GM19328 (cell line): ENCODE measurements at regions not wholly inside any gene's neighbourhood (a gene's known extent, or its start where the extent isn't known, plus 50 kb on each side); places are given as distances from the start of the nearest gene placed in this dataset.
"Not testable (repeated sequence)": the region's sequence is repeated elsewhere in the genome, so short reads cannot be mapped to it uniquely, and the experiment has no call there.

Source experiments
- ATAC-seq: cut with Tn5 transposase; IDR thresholded peaks from one replicate; pipeline ENCODE4 v1.9.1; 2021; ENCODE audit warnings: mild to moderate bottlenecking, moderate library complexity; ENCODE audit not compliant: unreplicated experiment

DNA sequence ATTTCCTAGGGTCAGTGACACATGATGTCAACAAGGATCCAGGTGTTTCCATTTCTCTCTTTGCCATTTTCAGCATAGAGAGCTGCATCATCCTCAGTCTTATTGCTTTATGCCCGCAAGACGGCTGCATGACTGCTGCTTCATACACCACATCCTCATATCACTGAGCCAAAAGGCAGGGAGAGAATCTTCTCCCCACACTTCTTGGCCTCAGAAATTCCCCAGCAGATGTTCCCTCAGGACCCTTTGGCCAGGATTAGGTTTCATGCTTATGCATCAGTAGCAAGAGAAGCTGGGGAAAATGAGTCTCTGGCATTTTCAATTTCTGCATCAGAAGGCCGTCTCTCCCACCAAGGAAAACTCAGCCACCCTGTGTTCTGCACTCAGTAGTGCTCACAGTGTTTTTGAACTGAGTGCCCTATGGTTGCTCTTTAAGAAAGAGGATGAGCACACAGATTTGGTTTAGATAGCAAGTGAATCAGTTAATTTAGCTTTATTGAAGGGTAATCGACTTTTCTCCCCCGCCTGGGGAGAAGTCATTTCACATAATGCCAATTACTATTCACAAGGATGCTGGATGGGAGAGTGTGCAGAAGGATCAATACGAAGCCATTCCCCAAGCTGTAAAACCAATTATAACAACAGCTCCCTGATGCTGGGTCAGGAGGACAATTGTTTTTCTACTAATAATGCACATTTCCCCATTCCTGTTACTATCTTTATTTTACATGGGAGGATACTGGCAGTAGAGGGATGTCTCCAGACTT, 360.2 kb downstream of the HHIPL2 start:
- no peak for ATAC-seq

DNA sequence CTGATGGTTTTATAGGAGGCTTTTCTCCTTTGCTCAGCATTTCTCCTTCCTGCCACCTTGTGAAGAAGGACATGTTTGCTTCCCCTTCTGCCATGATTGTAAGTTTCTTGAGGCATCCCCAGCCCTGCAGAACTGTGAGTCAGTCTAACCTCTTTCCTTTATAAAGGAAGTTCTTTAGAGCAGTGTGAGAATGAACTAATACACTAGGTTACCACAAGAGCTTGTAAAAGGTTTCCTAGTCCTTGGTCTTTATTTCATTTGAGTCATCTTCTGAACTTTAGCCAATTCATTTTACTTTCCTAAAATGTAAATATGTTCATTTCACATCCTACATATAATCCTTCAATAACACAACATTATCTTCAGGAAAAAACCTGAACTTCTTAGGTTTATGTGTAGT, 365.3 kb downstream of the HHIPL2 start:
- no peak for ATAC-seq

DNA sequence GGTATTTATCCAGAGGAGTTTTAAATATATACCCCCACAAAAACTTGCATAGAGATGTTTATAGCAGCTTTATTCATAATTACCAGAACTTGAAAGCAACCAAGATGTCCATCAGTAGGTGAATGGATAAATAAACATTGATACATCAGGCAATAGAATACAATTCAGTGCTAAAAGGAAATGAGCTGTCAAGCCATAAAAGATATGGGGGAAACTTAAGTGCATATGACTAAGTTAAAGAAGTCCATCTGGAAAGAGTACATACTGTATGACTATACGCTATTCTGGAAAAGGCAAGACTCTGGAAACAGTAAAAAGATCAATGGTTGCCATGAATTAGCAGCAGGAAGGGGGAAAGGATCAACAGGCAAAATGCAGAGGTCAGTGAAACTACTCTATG, 366.7 kb downstream of the HHIPL2 start:
- no peak for ATAC-seq

DNA sequence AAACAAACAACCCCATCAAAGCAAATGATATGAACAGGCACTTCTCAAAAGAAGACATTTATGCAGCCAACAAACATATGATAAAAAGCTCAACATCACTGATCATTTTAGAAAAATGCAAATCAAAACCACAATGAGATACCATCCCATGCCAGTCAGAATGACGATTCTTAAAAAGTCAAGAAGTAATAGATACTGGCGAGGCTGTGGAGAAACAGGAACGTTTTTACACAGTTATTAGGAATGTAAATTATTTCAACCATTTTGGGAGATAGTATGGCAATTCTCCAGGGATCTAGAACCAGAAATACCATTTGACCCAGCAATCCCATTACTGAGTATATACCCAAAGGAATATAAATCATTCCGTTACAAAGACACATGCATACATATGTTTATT, 370.4 kb downstream of the HHIPL2 start:
- ATAC-seq, result not testable (repeated sequence)

DNA sequence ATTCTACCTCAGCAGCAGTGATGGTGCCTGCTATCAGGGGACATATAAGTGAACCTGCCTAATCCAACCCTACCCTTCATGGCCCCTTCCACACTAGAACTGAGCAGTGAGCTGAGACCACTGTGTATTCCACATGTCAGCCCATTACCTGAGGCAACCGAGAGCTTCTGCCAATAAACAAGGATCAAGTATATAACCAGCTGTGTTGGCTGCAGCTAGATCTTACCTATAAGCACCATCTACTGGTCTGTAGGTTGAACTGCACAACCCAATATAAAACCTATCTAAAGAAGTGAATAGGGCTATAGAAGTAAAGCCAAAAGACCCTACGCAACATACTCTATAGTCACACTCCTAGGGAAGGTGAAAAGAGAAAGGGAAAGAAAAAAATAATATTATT, 376.9 kb downstream of the HHIPL2 start:
- no peak for ATAC-seq

DNA sequence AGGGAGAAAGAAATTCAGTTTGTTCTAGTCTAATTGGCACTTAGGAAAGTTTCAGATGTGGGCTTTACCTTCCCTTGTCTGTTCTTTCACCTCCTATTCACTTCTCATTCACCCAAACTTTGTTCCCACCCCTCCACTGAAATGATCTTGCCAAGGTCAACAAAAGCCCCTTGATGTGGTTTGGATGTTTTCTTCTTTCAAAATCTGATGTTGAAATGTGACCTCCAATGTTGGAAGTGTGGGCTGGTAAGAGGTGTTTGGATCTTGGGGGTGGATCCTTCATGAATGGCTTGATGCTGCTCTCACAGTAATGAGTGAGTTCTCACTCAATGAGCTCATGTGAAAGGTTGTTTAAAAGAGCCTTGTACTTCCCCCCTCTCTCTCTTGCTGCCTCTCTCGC, 379.3 kb downstream of the HHIPL2 start:
- ATAC-seq, result no peak

DNA sequence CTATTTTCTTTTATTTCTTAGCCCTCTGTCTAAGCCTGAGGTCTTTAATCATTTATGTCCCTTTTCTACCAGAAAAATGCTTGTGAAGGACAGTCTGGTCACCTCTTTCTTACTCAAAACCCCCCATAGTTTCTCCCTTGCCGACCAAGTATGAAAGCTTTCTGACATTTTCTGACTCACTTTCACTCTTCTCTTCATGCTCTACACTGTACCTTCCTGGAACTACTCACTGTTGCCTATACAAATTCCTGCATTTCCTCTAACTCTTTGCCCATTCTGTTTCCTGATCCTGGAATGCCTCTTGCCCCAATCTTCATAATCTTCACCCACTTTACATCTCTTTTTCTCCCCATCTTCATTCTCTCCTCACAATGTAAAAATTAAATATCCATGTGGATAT, 380.0 kb downstream of the HHIPL2 start:
- ATAC-seq, result no peak

DNA sequence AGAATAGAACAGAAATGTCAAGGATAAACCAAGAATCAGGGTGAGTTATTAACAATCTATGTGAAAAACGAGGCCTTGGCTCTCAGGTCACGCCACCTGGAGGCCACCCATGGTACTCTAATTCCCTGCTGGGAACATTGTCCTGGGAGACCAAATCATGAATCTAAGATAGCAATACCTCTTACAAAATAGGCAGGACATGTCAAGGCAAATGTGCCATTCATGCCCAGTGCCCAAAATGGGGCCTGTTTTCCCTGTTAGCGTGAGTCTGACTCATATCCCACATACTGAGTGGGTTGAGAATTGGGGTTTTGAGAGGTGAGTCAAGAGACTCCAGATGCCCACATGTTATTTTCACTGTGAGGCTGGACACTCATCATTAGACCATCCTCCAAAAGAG, 380.8 kb downstream of the HHIPL2 start:
- ATAC-seq, result no peak

DNA sequence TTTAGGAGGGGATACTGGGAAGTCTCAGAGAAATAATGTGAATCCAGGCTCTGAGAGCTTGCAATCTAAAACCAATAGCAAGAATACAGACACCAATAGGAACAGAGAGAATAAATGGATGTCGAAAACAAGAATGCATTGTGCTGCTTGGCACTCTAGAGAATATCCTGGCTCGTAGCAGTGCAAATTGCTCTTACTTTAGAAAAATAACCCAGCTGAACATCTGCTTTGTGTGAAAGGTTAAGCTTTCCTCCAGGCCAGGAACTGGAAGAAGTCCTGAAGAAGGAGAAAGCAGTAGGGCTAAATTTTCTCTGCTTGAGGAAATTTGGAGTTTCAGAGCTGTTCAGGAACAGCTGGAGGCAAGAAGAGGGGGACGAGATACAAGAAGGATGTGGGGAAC, 382.3 kb downstream of the HHIPL2 start:
- no peak for ATAC-seq

DNA sequence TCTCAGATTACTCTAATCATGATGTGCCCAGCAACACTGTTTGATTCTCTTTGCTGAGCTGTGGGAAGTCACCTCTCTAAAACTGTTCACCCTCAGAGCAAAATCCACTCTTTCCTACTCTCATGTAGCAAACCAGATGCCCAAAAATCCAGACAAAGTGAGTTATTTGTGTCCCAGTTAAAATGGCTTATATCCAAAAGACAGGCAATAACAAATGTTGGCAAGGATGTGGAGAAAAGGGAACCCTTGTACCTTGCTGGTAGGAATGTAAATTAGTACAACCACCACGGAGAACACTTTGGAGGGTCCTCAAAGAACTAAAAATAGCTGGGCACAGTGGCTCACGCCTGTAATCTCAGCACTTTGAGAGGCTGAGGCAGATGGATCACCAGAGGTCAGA, 384.0 kb downstream of the HHIPL2 start:
- no peak for ATAC-seq

DNA sequence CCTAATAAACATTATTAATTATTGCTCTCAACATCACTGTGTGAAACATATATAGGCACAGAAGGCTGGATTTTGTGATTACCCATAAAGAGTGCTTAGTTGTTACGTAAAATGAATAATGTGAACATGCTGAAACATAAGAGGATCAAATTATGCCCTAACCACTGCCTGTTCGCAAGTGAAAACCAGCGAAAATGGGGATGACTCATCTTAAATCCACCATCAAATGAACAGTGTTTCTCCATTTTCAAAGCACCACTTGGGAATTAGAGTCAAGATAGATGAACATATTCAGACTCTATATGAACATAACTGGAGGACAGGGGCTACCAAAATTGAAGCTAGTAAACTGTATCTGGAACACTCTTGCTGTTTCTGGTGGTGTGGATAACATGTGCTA, 386.2 kb downstream of the HHIPL2 start:
- no peak for ATAC-seq

DNA sequence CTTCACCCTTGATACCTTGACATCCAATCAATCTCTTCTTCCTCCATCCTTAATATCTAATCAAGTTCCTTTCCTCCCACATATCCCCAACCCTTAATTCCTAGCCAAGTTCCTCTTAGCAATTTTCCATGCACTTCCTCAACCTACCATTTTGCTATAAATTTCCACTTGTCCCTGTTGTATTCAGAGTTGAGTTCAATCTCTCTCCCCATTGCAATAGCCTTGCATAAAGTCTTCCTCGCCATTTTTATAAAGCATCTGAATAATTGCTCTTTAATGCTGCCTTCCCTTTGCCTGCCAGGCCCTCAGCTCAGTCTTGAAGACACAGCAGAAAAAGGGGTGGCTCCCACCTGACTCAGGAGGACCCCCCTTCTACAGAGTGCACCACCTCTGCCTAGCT, 390.3 kb downstream of the HHIPL2 start:
- no peak for ATAC-seq

DNA sequence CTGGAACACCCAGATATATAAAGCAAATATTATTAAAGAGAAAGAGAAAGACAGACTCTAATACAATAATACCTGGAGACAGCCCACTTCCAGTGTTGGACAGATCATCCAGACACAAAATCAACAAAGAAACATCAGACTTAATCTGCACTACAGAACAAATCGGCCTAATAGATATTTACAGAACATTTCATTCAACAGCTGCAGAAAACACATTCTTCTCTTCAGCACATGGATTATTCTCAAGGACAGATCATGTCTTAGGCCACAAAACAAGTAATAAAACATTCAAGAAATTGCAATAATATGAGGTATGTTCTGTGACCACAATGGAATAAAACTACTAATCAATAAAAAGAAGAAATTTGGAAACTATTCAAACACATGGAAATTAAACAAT, 398.3 kb upstream of the DUSP10 start:
- no peak for ATAC-seq

DNA sequence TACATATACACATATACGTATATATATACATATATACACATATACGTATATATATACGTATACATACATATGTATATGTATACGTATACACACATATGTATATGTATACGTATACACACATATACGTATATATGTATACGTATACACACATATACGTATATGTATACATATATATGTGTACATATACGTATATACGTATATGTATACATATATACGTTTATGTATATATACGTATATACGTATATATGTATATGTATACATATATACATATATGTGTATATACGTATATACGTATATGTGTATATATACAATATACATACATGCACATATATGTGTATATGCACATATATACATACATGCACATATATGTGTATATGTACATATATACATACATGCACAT, 396.2 kb upstream of the DUSP10 start:
- ATAC-seq, result no peak

DNA sequence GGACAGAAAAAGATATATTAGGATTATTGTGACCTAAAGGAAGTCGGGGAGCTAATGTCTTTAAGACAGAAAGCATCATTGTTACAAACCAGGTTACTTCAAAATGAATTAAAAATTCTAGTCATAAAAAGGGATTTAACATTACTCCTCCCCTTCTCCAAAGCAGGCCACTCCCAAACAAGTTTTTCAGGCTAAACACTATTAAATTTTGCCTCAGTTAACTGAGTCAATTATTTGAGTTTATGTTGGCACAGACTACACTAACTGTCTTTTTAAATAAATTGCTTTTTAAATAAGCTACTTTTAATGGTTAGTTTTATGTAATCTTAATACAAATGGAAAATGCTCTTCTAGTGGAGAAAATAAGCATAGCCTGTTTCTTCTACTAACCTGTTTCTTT, 395.0 kb upstream of the DUSP10 start:
- ATAC-seq, result no peak

DNA sequence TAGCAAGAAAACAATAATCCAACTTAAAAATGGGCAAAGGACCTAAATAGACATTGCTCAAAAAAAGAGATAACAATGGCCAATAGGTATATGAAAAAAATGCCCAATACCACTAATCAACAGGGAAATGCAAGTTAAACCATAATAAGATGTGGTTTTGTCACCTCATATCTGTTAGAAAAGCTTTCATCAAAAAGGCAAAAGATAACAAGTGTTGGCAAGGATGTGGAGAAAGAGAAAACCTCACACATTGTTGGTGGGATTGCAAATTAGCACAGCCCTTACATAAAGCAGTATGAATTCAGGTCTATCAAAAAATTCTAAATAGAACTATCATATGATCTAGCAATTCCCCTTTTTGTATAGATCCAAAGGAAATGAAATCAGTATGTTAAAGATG, 387.2 kb upstream of the DUSP10 start:
- no peak for ATAC-seq

DNA sequence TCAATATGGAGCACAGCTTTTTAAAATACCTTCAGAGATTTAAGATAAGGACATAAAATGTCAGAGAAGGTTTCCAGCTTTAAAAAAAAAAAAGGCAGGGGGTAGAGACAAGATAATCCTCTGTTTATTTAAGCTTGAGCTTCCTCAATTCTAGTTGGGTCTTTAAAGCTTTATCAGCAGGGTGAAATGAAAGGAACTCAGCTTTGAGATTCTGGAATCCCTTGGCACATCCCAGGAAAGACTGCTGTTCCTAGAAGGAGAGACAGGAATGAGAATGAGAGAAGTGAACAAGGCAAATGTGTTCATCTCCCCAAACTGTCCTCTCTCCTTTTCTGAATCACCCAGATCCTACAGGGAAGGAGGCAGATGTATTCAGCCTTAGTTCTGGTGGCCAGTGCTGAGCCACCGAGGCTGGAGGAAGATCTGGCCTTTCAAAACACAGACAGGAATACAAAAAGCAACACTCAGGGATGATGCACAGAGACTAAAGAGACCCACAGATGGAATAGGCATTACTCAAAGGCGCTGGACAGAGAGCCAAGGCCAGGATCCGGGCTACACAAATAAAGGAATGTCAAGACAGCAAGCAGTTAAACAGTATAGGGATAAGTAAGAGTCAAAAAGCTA, 385.8 kb upstream of the DUSP10 start:
- no peak for ATAC-seq

DNA sequence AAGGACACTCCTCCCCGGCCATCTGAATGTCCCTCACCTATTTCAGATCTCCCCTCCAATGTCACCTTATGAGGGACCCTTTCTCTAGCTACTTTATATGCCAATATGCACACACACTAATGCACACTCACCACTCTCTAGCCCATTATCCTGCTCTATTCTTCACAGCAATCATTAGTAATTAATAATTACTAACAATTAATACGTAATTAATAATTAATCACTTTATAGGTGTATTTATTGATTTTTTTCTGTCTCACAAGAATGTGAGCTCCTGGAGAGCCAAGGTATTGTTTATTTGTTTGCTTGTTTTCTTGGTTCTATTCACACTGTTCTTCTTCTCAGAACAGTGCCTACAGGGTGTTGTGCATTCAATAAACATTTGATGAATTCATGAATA, 385.2 kb upstream of the DUSP10 start:
- no peak for ATAC-seq

DNA sequence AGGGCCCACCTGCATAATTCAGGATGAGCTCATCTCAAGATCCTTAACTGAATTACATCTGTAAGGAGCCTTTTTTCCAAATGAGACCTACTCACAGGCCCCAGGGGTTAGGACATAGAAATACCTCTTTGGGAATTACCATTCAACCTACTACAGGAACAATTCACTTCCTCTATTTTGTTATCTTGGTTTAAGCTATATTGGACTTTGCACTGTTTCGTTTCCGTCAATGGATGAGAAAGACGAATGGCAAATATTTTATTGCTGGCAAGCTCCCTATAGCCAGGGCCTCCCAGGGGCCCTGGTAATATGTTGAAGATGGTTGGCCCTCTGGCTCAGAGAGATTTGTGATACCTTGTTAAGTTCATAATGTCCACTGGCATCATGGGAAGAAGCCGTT, 384.2 kb upstream of the DUSP10 start:
- ATAC-seq, result no peak

DNA sequence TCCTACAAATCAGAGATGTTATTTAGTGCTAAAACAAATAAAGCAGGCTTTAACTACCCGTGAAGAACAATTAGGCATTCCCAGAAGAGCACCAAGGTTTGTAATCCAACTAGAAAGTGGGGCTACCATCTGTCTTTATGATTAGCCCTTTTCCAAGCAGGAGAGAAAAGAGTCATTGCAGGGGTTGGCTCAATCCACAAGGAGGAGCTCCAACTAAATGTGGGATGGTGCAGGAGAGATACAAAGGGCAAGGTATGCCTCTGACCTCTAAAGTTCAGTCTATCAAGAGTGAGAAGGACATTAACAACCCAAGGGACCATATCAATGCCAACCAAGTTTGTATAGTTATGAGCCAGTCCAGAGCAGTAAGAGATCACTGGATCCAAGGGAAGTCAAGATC, 382.7 kb upstream of the DUSP10 start:
- no peak for ATAC-seq

DNA sequence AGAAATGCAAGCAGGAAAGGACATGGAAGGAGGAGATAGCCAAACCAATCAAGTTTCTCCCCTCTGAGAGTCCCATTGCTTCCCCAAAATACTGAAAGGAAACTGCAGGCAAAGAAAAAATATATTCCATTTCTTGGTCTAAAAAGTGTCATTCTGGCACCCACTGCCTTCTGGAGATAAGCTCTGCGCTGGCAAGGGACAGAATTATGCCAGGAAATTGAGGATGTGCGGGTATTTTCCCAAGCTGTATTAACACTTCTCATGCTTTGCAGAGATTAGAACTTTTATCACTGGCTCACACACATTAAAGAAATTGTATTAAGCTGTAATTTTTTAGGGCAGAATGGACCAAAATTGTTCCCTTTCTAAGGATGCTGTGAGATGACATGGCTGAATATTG, 381.2 kb upstream of the DUSP10 start:
- ATAC-seq, result no peak

DNA sequence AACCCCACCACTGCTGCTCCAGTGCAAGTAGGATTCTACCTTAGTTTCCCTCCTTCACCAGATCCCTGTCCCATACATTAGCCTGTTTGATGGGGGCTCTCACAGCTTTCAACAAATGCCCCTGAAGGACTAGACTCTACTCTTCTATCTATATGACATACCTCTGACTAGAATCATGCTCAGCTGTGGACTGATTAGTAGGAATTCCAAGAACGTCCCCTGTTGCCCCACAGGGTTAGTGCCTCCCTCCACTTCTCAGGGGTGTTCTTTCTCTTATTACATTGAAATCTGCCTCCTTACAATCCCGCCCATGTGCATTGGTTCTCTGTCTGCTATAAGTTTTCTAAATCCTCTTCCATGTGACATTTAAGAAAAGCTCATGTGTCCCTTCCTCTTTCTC, 375.9 kb upstream of the DUSP10 start:
- ATAC-seq, result no peak
